Parathyroid adenoma (tissue), 2 donors: ENCODE measurements at regions not wholly inside any gene's neighbourhood (a gene's known extent, or its start where the extent isn't known, plus 50 kb on each side); places are given as distances from the start of the nearest gene placed in this dataset.

Experiments used
- H2AFZ ChIP-seq: fragments of 300-600 bp; sonication (generic); one replicate; pipeline ENCODE4 v1.7.0; 2017; ENCODE audit warnings: antibody characterized with exemption, mild to moderate bottlenecking
- H3K27ac ChIP-seq: fragments of 300-600 bp; sonication (generic); one replicate; pipeline ENCODE4 v1.7.0; 2017
- H3K27me3 ChIP-seq: fragments of 300-600 bp; sonication (generic); one replicate; pipeline ENCODE4 v1.7.0; 2017; ENCODE audit warnings: low read length; ENCODE audit not compliant: control insufficient read depth, insufficient read depth
- H3K36me3 ChIP-seq: fragments of 300-600 bp; sonication (generic); one replicate; pipeline ENCODE4 v1.7.0; 2017; ENCODE audit warnings: low read length; ENCODE audit not compliant: control insufficient read depth, insufficient read depth
- H3K4me1 ChIP-seq: fragments of 300-600 bp; sonication (generic); one replicate; pipeline ENCODE4 v1.7.0; 2017; ENCODE audit warnings: control low read depth
- H3K4me2 ChIP-seq: fragments of 300-600 bp; sonication (generic); one replicate; pipeline ENCODE4 v1.7.0; 2017; ENCODE audit warnings: low read length
- H3K4me3 ChIP-seq: fragments of 300-600 bp; sonication (generic); one replicate; pipeline ENCODE4 v1.7.0; 2017; ENCODE audit warnings: low read depth, low read length
- H3K79me2 ChIP-seq: fragments of 300-600 bp; sonication (generic); one replicate; pipeline ENCODE4 v1.7.0; 2017; ENCODE audit warnings: control low read depth
- H3K9ac ChIP-seq: fragments of 300-600 bp; sonication (generic); one replicate; pipeline ENCODE4 v1.7.0; 2017; ENCODE audit warnings: mild to moderate bottlenecking
- H3K9me3 ChIP-seq: fragments of 300-600 bp; sonication (generic); one replicate; pipeline ENCODE4 v1.7.0; 2017; ENCODE audit warnings: low read length; ENCODE audit not compliant: control insufficient read depth
- TF ChIP-seq, protein P1 (sequence below): fragments of 300-600 bp; sonication (generic); IDR thresholded peaks from one replicate; pipeline ENCODE4 v1.7.0; 2017; ENCODE audit warnings: antibody characterized with exemption, mild to moderate bottlenecking
- donor health status: primary hyperparathyroidism.

DNA sequence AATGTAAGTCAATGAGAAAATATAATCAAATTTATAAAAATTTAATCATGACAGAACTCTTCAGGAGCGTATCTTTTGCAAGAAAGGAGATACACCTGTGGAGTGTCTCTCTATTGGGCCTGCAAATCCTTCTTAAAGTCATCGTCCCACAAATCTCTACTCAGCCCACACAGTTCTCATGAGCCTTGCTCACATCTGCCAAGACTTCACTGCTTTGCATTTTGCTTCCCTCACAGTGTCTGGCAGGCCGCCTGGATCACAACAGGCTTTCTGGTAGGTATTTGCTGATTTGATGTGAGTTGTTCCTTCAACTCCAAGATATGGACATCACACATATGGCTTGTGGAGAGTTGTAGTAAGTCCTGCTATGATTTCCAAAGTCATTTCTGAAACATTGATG lies 183.1 kb upstream of the ARX start:
- Histone ChIP-seq H3K4me2 (no peak overlapping the region), H3K4me1 (no peaks in the 10 kb centered on the region), H3K27ac (no peak overlapping the region)

DNA sequence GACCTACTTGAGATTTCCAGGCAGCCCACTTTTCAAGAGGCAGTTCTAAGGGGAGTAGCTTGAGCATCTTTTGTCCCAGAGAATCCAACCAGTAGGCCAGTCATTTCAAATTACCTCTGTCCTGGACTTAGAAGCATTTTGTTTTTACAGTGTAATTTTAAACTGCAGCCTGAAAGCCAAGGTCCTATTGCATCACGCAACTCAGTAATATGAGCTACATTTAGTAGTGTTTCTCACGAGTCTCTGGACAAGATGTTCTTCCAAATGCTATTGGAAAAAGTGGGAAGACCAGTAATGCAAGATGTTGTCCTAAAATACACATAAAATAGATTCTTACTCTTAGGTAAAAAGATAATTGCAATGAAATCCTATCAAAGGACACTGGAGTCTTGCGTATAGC lies 182.5 kb upstream of the ARX start:
- H3K27me3 ChIP-seq = no peaks in the 10 kb centered on the region
- no peaks in the 10 kb centered on the region for H3K79me2 ChIP-seq

More for the DNA sequence above, 183.1 kb upstream of the ARX start:
- H3K27me3 ChIP-seq = no peaks in the 10 kb centered on the region
- H3K9me3 ChIP-seq = no peaks in the 10 kb centered on the region
- H3K79me2 ChIP-seq = no peaks in the 10 kb centered on the region
- H2AFZ ChIP-seq = no peak overlapping the region
- TF ChIP-seq, protein P1, sequence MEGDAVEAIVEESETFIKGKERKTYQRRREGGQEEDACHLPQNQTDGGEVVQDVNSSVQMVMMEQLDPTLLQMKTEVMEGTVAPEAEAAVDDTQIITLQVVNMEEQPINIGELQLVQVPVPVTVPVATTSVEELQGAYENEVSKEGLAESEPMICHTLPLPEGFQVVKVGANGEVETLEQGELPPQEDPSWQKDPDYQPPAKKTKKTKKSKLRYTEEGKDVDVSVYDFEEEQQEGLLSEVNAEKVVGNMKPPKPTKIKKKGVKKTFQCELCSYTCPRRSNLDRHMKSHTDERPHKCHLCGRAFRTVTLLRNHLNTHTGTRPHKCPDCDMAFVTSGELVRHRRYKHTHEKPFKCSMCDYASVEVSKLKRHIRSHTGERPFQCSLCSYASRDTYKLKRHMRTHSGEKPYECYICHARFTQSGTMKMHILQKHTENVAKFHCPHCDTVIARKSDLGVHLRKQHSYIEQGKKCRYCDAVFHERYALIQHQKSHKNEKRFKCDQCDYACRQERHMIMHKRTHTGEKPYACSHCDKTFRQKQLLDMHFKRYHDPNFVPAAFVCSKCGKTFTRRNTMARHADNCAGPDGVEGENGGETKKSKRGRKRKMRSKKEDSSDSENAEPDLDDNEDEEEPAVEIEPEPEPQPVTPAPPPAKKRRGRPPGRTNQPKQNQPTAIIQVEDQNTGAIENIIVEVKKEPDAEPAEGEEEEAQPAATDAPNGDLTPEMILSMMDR = no peak
- H3K4me3 ChIP-seq = no peak overlapping the region
- H3K9ac ChIP-seq = no peak overlapping the region
- H3K36me3 ChIP-seq = no peaks in the 10 kb centered on the region

DNA sequence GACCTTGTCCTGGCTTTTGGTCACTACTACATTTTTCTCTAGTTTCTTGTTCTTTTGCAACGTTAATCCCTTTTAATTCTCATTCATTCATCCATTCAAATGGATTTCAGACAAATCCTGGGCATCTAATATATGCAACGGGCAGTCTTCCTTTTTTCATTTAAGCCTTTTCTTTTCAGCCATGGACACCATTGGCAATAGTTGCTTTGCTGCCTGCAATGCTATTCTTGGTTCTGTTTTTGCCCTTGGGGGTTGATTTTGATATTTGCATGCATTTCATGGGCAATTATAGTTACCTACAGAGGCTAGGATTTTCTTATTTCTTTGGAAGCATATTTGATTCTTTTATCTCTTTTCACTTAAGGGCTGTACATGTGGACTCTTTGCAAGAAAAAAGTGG lies 180.5 kb upstream of the ARX start:
- Histone ChIP-seq H3K27me3 (no peaks in the 10 kb centered on the region), H3K9me3 (no peaks in the 10 kb centered on the region), H3K9ac (no peak overlapping the region), H3K79me2 (no peaks in the 10 kb centered on the region), H3K27ac (no peak overlapping the region), H3K4me1 (no peaks in the 10 kb centered on the region), H3K36me3 (no peaks in the 10 kb centered on the region), H2AFZ (no peak overlapping the region), H3K4me3 (no peak overlapping the region), H3K4me2 (no peak overlapping the region)
- TF ChIP-seq, protein P1 = no peak

More for the DNA sequence above, 182.5 kb upstream of the ARX start:
- Histone ChIP-seq H3K4me1 (no peaks in the 10 kb centered on the region), H3K27ac (no peak overlapping the region), H3K9ac (no peak overlapping the region), H3K4me3 (no peak overlapping the region), H3K9me3 (no peaks in the 10 kb centered on the region), H3K4me2 (no peak overlapping the region), H2AFZ (no peak overlapping the region), H3K36me3 (no peaks in the 10 kb centered on the region)
- TF ChIP-seq, protein P1 = no peak

DNA sequence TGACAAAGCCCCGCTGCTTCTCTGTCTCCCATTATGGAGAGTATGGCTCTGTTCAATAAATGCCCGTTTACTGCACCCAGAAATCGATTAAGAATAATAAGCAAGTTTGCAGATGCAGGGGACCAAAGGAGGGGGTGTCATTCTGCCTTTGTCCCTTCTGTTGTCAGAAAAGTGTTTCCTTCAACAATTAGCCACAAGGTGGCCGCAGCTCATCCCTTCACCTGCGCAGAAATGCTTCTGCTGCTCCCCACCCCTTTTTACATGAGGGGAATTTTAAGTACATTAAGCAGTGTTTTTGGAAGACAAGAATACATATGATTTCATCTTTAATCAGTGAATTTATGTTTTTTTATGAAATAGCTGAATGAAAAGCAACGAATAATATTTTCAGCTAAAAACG lies 175.6 kb upstream of the ARX start:
- H3K9me3 ChIP-seq = no peaks in the 10 kb centered on the region
- H3K36me3 ChIP-seq = no peaks in the 10 kb centered on the region
- H3K79me2 ChIP-seq = no peaks in the 10 kb centered on the region
- no peak overlapping the region for H3K27ac ChIP-seq
- H3K4me3 ChIP-seq = no peak overlapping the region
- no peak overlapping the region for H3K9ac ChIP-seq
- H3K27me3 ChIP-seq = no peaks in the 10 kb centered on the region
- no peak overlapping the region for H3K4me2 ChIP-seq
- H2AFZ ChIP-seq = no peak overlapping the region
- TF ChIP-seq, protein P1 = peak; percentile 14
- no peaks in the 10 kb centered on the region for H3K4me1 ChIP-seq

DNA sequence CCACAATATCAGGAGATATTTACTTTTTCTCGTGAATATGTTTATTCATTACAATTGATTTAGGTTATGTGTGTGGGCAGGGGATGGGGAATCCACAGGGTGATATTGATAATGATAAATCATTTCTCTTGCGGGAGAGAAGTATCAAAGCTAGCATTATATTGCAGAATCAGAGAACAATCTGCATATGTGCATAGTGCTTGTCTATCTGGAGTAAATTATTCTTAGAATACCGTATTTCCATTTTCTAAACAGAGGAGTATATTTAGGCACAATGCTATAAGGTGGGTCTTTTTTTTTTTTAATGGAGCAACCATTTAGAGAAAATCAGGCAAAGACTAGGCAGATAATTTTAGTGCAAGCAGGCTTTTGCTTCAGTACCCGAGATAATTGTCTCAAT lies 166.0 kb upstream of the ARX start:
- no peak overlapping the region for H3K4me3 ChIP-seq

More for the DNA sequence above, 166.0 kb upstream of the ARX start:
- no peaks in the 10 kb centered on the region for H3K27me3 ChIP-seq
- no peak overlapping the region for H3K27ac ChIP-seq
- no peaks in the 10 kb centered on the region for H3K79me2 ChIP-seq
- no peaks in the 10 kb centered on the region for H3K4me1 ChIP-seq
- H2AFZ ChIP-seq = no peak overlapping the region
- H3K36me3 ChIP-seq = no peaks in the 10 kb centered on the region
- TF ChIP-seq, protein P1 = no peak
- H3K4me2 ChIP-seq = no peak overlapping the region
- H3K9ac ChIP-seq = no peak overlapping the region
- H3K9me3 ChIP-seq = no peaks in the 10 kb centered on the region
